Non-pigmented ciliary epithelial cell (primary cell): ENCODE measurements at regions not wholly inside any gene's neighbourhood (a gene's known extent, or its start where the extent isn't known, plus 50 kb on each side); places are given as distances from the start of the nearest gene placed in this dataset.
A peak's percentile ranks its signal among the peaks of the same experiment; 100 is the strongest.

Experiments used
- DNase-seq: peaks from one replicate; pipeline ENCODE4 v3.0.0-alpha.2; 2010; ENCODE audit warnings: low read depth

DNA sequence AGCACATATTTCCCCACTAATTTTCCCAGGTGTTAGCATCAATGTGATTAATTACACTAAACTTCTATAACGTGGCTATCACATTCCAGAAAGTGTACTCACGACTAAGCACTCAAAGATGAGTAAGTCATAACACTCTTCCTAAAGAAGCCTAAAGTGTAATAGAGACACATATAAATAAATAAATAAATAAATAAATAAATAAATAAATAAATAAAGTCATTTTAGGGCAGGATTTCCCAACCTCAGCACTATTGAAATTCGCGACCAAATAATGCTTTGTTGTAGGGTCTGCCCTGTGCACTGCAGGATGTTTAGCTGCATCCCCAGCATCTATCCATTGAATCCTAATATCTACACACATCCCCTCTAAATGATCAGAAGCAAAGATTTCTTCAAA, 390.9 kb downstream of the CDH7 start:
- no peak for DNase-seq

GRCh38 chr18:66138642-66139041, 387.8 kb downstream of the CDH7 start:
- DNase-seq = no peak

DNA sequence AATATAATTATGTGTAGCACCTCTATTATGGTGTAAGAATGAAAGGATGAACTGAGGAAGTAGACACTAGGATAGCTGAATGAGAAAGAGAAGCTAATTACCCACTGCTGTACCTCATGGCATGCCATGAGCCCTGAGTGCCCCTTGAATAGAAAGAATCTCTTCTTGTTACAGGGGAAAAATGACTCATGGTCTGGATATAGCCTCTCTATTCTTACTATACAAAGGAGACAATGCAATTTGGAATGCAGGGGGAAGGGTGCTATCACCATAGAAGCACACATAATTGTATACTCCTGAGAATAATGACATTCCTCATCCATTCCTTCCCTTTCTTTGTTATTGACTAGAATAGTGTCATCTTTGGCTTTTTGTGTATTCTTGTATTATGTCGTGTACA, 385.2 kb downstream of the CDH7 start:
- DNase-seq = peak; percentile 14

DNA sequence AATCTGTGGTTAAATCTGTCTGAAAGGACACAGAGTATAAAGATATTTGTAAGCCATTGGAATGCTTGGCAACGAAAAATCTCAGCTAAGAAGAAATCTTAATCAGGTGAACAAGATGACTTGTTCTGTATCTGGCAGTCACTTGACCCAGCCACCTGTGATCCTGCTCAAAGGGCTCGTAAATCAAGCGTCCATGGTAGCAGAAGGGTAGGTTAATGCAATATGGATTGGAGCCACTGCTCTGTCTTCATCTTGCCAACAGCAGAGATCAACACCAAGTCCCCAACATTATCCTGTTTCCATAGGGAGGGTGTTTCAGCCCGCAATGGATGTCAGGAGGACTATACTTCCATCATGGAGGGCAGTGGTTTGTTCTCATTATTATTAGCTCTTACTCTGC, 378.4 kb downstream of the CDH7 start:
- no peak for DNase-seq

DNA sequence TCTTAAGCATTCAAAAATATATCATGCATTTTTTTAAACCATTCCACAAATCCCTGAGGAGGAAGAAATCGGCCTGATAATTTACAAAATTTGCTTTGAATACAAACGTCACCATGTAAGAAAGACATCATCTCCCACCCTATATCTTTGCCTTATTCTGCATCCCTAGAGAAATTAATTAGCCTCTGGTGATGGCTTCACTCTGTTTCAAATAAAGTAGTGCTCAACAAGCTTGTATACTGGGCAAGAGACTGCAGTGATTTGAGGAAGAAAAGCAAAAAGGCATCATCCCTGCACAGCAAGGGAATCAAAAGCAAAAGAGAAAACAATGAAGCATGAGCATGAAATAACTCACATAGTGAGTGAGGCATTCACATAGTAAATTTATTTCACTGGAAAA, 375.5 kb downstream of the CDH7 start:
- DNase-seq = no peak

DNA sequence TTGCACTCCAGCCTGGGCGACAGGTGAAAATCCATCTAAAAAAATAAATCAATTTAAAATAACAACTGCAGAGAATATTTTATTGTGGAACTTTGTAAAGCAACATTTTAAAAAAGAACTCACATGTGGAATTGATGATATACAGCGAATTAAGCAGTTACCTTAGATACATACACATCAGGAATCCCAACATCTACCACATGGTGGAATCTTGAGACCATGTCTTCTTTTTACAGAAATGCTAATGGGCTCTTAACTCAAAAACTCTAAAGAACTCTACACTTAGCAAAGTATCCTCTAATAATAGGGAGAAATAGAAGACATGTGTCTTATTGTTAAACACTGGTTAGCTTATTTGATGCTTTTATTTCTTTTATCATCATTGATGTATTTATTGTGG, 373.6 kb downstream of the CDH7 start:
- DNase-seq = no peak

GRCh38 chr18:66119347-66119746, 368.5 kb downstream of the CDH7 start:
- DNase-seq = no peak

GRCh38 chr18:66111018-66111417, 360.2 kb downstream of the CDH7 start:
- DNase-seq = no peak

DNA sequence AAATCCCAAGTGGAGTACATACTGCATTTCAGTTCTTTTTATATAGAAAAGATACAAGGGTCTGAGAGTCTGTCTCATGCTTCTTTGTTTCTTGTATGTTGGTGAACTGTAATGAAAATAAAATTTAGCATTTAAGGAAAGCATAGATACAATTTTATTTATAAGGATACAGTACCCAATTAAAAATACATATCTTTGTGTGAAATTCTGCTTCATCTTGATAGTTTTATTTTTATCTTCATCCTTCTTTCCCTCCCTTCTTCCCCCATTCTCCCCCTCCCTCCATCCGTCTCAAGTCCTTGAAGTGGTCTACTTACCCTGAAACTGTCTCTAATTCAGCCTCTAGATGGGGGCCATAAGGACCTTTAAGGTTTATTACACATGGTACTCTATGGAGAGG, 359.8 kb downstream of the CDH7 start:
- DNase-seq = no peak

DNA sequence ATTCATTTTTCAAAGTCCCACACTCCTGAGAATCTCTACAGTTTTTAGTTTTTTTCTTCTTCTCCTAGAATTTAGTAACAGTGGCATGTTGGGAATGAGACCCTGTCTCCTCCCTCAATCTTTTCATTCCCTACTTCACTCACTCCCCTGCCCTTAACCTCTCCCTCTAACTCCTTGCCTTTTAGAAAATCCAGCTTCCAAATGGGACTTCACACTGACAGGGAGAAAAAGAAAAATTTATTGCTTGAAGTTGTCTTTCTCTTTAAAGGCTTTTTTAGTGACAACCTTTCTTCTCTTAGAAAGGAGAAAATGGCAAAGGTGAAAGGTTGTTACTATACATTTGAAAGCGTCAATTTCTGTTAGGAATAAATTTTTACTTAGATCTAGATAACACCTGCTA, 359.2 kb downstream of the CDH7 start:
- DNase-seq = no peak

DNA sequence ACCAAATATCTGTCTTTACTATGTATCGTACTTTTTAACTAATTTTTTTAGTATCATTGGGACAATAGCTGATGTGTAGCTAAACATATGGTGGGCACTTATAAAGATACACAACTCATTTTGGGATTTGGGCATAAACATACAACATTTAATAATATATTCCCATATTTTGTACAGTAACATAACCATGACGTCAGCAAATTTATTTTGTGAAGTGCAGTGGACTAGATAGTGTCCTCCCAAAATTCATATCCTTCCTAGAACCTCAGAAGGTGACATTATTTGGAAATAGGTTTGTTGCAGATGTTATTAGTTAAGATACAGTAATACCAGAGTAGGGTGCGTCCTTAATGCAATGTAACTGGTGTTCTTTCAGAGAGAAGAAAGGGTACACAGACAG, 356.7 kb downstream of the CDH7 start:
- no peak for DNase-seq

GRCh38 chr18:66105016-66105415, 354.2 kb downstream of the CDH7 start:
- no peak for DNase-seq

DNA sequence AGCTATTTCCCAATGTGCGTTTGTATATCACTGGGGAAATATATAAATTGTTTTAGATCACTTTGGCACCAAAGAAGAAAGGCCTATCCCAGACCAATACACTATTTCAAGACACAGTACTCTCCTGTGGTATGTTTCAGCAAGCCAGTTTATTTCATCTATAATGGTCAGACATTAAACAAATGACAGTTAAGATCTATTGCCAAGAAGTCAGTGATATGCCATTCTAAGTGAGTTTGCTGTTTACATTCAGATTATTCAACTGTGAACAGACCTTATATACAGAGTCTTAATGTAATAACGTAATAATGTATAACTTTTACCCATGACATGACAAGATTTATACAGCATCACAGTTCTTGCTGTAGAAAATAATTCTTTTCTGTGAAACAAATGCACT, 352.7 kb downstream of the CDH7 start:
- no peak for DNase-seq

- DNase-seq = no peak
These were observed 332.3 kb downstream of the CDH7 start for GRCh38 chr18:66083078-66083477.

GRCh38 chr18:66078925-66079800, 328.4 kb downstream of the CDH7 start:
- no peak for DNase-seq

- peak; percentile 10 for DNase-seq
These were observed 326.3 kb downstream of the CDH7 start for GRCh38 chr18:66077066-66077465.

GRCh38 chr18:66066191-66066590, 315.4 kb downstream of the CDH7 start:
- DNase-seq = no peak

DNA sequence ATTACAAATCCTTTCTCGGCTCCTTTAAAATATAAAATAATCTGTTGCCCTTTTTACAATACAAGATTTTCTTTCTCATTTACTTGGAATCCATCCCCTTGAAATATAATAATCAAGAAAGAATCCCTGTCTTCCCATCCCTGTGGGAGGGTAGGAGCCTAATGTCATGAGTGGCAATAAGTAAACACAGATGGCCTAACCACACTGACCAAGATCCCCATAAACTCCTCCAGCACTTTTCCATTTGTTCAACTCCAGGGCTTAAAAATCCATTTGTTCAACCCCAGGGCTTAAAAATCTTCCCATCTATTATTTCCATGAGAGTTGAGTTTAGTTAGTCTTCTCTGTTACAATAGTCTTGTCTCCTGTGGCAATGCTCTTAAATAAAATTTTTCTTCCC, 297.6 kb downstream of the CDH7 start:
- peak; percentile 2 for DNase-seq

DNA sequence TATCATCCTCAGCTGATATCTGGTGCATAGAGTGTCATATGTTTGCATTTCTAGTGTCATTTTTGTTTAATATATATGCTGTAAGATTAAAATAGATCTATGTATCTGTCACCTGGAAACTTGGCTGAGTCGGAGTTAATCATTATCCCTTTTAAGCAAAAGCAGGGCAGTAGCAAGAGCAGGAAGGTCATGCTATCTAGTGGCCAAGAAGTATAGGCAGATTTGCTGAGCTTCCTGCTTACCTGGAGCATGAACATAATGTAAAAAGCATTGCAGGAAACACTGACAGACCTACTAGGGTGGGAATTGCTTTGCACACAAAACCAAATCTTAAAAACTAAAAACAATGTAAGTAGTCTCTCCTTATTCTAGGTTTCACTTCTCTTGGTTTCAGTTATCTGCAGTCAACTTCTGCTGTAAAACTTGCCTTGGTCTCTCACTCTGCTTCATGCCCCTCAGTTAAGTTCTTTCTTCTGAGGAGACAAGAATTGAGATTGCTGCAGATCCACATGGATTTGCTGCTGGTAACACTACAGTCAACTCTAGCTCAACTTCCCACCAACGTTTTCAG, 295.3 kb downstream of the CDH7 start:
- DNase-seq = no peak

DNA sequence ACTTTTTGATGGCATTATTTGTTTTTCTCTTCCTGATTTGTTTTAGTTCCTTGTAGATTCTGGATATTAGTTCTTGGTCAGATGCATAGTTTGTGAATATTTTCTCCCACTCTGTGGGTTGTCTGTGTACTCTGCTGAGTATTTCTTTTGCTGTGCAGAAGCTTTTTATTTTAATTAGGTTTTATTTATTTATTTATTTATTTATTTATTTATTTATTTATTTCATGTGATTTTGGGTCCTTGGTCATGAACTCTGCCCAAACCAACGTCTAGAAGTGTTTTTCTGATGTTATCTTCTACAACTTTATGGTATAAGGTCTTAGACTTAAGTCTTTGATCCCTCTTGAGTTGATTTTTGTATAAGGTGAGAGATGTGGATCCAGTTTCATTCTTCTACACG, 292.2 kb downstream of the CDH7 start:
- no peak for DNase-seq

- peak; percentile 24 for DNase-seq
These were observed 263.2 kb downstream of the CDH7 start for GRCh38 chr18:66013969-66014368.

- DNase-seq = no peak
These were observed 261.1 kb downstream of the CDH7 start for GRCh38 chr18:66011916-66012315.

- DNase-seq = no peak
These were observed 255.2 kb downstream of the CDH7 start for GRCh38 chr18:66005831-66006588.
